A673 (cell line): ENCODE measurements at regions not wholly inside any gene's neighbourhood (a gene's known extent, or its start where the extent isn't known, plus 50 kb on each side); places are given as distances from the start of the nearest gene placed in this dataset.

Experiments
- BruUV-seq: library from RNA; stranded (reverse); fragments of 400-500 nt; replicated peaks from 2 replicates; lab custom pipeline; 2021; lab: Mats Ljungman, UMichigan
- CTCF ChIA-PET: fragments of 300-600 bp; sonication (Branson Sonifier 250); formaldehyde crosslinking; loops from one replicate; lab custom pipeline; 2022; ENCODE audit warnings: antibody characterized with exemption; lab: Charles Lee
- POLR2A ChIA-PET: fragments of 300-600 bp; sonication (Branson Sonifier 250); formaldehyde crosslinking; loops from one replicate; lab custom pipeline; 2022; ENCODE audit warnings: antibody characterized with exemption; ENCODE audit not compliant: low non-redundant PET; lab: Charles Lee
- DNase-seq: peaks from one replicate; pipeline ENCODE4 v3.0.0-alpha.2; 2015; ENCODE audit warnings: low spot score
- H3K27ac ChIP-seq: fragments of 200-600 bp; sonication (generic); 2 replicates; pipeline ENCODE4 v1.5.1; 2016; ENCODE audit warnings: mixed run types, low read depth, mild to moderate bottlenecking, mixed read lengths, antibody characterized with exemption, low read length; ENCODE audit not compliant: poor library complexity, severe bottlenecking
- H3K27me3 ChIP-seq: fragments of 200-600 bp; sonication (generic); replicated peaks from 2 replicates; pipeline ENCODE4 v1.6.1; 2017; ENCODE audit warnings: mixed run types, low read depth, mild to moderate bottlenecking, mixed read lengths, antibody characterized with exemption, low read length; ENCODE audit not compliant: insufficient read depth, poor library complexity
- H3K36me3 ChIP-seq: fragments of 200-600 bp; sonication (generic); 2 replicates; pipeline ENCODE4 v1.6.1; 2016; ENCODE audit warnings: mixed run types, mild to moderate bottlenecking, mixed read lengths, antibody characterized with exemption, low read length; ENCODE audit not compliant: insufficient read depth, poor library complexity, severe bottlenecking
- H3K4me1 ChIP-seq: fragments of 200-600 bp; sonication (generic); 2 replicates; pipeline ENCODE4 v1.6.1; 2017; ENCODE audit warnings: mixed run types, mild to moderate bottlenecking, mixed read lengths, antibody characterized with exemption, low read length; ENCODE audit not compliant: insufficient read depth, poor library complexity, severe bottlenecking
- H3K4me3 ChIP-seq: fragments of 200-600 bp; sonication (generic); 2 replicates; pipeline ENCODE4 v1.5.1; 2016; ENCODE audit warnings: low read depth, mixed run types, mild to moderate bottlenecking, mixed read lengths, low read length; ENCODE audit not compliant: poor library complexity, severe bottlenecking
- H3K9me3 ChIP-seq: fragments of 200-600 bp; sonication (generic); 2 replicates; pipeline ENCODE4 v1.6.1; 2016; ENCODE audit warnings: mixed run types, low read depth, mild to moderate bottlenecking, mixed read lengths, antibody characterized with exemption, low read length; ENCODE audit not compliant: poor library complexity, severe bottlenecking
- EZH2 ChIP-seq: fragments of 200-600 bp; sonication (generic); IDR thresholded peaks from 2 replicates; pipeline ENCODE4 v1.6.1; 2017; ENCODE audit warnings: borderline replicate concordance, low read depth, mild to moderate bottlenecking, mixed read lengths, antibody characterized with exemption, low read length; ENCODE audit not compliant: poor library complexity, severe bottlenecking
- intact Hi-C: fragments of 100-400 bp; cut with micrococcal nuclease; formaldehyde crosslinking; loops from one replicate; pipeline ENCODE4 v1.10.0; 2022; ENCODE audit not compliant: unreplicated experiment
- TF ChIP-seq, protein P1 (sequence below): fragments of 300-800, 200-600 bp; sonication (generic); conservative IDR thresholded peaks from 2 replicates; pipeline ENCODE4 v1.5.1; 2017; ENCODE audit warnings: low read depth, mild to moderate bottlenecking, antibody characterized with exemption, low read length, moderate library complexity, mixed read lengths

DNA sequence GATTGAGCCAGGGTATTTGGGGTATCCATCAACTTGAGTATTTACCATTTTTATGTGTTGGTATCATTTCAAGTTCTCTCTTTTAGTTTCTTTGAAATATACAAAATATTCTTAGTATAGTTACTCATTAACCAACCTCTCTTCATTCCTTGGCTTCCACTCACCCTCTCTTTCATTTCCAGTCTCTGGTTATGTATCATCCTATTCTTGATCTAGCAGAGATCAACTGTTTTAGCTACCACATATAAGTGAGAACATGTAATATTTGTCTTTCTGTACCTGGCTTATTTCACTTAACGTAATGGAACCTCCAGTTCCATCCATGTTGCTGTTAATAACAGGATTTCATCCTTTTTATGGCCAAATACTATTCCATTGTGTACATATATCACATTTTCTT is 86.9 kb downstream of the DACT1 start:
- H3K27me3 ChIP-seq, result no peaks in the 10 kb centered on the region
- intact Hi-C loops, result no loop called here
- no peak overlapping the region for H3K27ac ChIP-seq
- no peak for TF ChIP-seq EZH2
- TF ChIP-seq, protein P1, sequence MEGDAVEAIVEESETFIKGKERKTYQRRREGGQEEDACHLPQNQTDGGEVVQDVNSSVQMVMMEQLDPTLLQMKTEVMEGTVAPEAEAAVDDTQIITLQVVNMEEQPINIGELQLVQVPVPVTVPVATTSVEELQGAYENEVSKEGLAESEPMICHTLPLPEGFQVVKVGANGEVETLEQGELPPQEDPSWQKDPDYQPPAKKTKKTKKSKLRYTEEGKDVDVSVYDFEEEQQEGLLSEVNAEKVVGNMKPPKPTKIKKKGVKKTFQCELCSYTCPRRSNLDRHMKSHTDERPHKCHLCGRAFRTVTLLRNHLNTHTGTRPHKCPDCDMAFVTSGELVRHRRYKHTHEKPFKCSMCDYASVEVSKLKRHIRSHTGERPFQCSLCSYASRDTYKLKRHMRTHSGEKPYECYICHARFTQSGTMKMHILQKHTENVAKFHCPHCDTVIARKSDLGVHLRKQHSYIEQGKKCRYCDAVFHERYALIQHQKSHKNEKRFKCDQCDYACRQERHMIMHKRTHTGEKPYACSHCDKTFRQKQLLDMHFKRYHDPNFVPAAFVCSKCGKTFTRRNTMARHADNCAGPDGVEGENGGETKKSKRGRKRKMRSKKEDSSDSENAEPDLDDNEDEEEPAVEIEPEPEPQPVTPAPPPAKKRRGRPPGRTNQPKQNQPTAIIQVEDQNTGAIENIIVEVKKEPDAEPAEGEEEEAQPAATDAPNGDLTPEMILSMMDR, result no peak
- no peak for DNase-seq
- H3K4me1 ChIP-seq, result no peaks in the 10 kb centered on the region
- H3K9me3 ChIP-seq, result no peaks in the 10 kb centered on the region
- no peaks in the 10 kb centered on the region for H3K36me3 ChIP-seq
- ChIA-PET CTCF (no interaction called here), POLR2A (no interaction called here)
- no peak overlapping the region for H3K4me3 ChIP-seq
- BruUV-seq, result no TSS peak

GRCh38 chr14:58725226-58725625 is 87.5 kb downstream of the DACT1 start:
- intact Hi-C loops, result no loop called here
- BruUV-seq, result no TSS peak
- POLR2A ChIA-PET, result no interaction called here

DNA sequence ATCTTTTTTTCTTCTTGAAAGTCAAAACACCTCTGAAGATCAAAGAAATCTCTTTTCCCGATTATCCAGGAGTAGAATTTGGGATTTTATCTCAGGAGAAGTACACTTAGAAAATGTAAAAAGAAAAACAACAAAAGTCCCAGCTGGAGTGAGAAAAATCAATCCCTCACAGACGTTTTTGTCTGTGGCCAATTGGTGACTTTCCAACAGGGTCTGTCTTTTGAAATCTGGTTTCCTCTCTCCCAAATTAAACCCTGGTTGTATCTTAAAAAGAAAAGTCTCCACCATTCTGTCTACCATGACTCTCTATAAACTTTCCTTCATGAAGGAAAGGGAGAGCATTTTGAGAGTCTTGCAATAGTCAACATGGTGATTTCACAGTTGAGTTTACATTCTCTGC is 88.1 kb downstream of the DACT1 start:
- Histone ChIP-seq H3K4me1 (no peaks in the 10 kb centered on the region), H3K27ac (no peak overlapping the region), H3K4me3 (no peak overlapping the region), H3K27me3 (no peaks in the 10 kb centered on the region), H3K36me3 (no peaks in the 10 kb centered on the region), H3K9me3 (no peaks in the 10 kb centered on the region)
- POLR2A ChIA-PET, result no interaction called here
- BruUV-seq, result no TSS peak
- TF ChIP-seq EZH2, result no peak
- no peak for DNase-seq
- CTCF ChIA-PET, result no interaction called here
- intact Hi-C loops, result no loop called here

More at GRCh38 chr14:58725226-58725625, 87.5 kb downstream of the DACT1 start:
- Histone ChIP-seq H3K9me3 (no peaks in the 10 kb centered on the region), H3K27ac (no peak overlapping the region), H3K27me3 (no peaks in the 10 kb centered on the region), H3K4me3 (no peak overlapping the region), H3K4me1 (no peaks in the 10 kb centered on the region), H3K36me3 (no peaks in the 10 kb centered on the region)
- TF ChIP-seq, protein P1, result no peak
- TF ChIP-seq EZH2, result no peak
- CTCF ChIA-PET, result no interaction called here
- no peak for DNase-seq

DNA sequence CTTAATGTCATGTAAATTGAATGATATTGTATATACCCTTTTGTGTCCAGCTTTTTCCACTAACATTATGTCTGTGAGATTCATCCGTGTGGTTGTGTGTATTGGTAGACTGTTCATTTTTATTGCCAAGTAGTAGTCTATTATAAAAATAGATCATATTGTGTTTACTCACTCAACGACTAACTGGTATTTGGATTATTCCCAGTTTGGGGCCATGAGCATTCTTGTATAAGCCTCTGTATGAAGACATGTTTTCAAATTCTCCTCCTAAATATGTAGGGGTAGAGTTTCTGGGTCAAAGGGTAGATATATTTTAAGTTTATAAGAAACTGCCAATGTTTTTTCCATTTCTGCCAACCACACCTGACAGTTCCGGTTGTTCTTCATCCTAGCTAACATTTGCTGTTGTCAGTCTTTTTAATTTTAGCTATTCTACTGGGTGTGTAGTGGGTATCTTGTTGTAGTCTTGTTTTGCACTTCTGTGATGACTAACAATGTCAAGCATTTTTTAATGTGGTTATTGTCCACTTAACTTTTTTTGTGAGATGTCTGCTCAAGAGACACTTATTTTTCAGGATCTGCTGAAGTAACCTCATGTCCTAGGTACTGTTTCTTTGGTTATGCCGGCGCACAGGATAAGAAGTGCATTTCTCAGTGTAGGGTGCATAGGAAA is 93.2 kb downstream of the DACT1 start:
- no peak overlapping the region for H3K4me3 ChIP-seq
- intact Hi-C loops, result no loop called here
- no peaks in the 10 kb centered on the region for H3K27me3 ChIP-seq
- no peak for DNase-seq
- no TSS peak for BruUV-seq
- H3K4me1 ChIP-seq, result no peaks in the 10 kb centered on the region
- H3K9me3 ChIP-seq, result no peaks in the 10 kb centered on the region
- CTCF ChIA-PET, result no interaction called here
- POLR2A ChIA-PET, result no interaction called here
- TF ChIP-seq, protein P1, result no peak
- no peak for TF ChIP-seq EZH2
- H3K36me3 ChIP-seq, result no peaks in the 10 kb centered on the region
- no peak overlapping the region for H3K27ac ChIP-seq
